ENCODE measurements at regions not wholly inside any gene's neighbourhood (a gene's known extent, or its start where the extent isn't known, plus 50 kb on each side); places are given as distances from the start of the nearest gene placed in this dataset.

DNA sequence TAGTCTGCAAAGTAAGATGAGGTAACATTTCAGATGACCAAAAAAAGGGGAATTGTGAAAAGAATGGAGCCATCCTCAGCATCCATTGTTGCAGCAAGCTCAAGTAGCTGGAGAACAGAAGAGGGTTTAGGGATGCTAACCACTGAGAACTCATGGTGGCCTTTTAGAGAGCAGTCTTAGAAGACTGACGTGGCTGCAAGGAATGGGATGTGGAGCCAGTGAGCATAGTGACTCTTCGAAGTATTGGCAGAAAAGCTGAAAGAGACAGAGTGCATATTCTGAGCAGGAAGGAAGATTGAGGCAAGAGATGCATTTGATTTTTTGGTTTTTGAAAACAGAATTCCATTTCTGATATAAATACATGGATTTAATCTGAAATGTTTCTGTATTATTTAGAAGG is 151.2 kb downstream of the UBE2E3 start:
- TF ChIP-seq, protein P1, sequence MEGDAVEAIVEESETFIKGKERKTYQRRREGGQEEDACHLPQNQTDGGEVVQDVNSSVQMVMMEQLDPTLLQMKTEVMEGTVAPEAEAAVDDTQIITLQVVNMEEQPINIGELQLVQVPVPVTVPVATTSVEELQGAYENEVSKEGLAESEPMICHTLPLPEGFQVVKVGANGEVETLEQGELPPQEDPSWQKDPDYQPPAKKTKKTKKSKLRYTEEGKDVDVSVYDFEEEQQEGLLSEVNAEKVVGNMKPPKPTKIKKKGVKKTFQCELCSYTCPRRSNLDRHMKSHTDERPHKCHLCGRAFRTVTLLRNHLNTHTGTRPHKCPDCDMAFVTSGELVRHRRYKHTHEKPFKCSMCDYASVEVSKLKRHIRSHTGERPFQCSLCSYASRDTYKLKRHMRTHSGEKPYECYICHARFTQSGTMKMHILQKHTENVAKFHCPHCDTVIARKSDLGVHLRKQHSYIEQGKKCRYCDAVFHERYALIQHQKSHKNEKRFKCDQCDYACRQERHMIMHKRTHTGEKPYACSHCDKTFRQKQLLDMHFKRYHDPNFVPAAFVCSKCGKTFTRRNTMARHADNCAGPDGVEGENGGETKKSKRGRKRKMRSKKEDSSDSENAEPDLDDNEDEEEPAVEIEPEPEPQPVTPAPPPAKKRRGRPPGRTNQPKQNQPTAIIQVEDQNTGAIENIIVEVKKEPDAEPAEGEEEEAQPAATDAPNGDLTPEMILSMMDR (IDR thresholded peaks at IDR 0.05), result no peak
- no peak for TF ChIP-seq EZH2phosphoT487 (IDR thresholded peaks at IDR 0.05)

Data from neural progenitor cell (in vitro differentiated cells).